ENCODE measurements at regions not wholly inside any gene's neighbourhood (a gene's known extent, or its start where the extent isn't known, plus 50 kb on each side); places are given as distances from the start of the nearest gene placed in this dataset.
"Not testable (repeated sequence)": the region's sequence is repeated elsewhere in the genome, so short reads cannot be mapped to it uniquely, and the experiment has no call there.

DNA sequence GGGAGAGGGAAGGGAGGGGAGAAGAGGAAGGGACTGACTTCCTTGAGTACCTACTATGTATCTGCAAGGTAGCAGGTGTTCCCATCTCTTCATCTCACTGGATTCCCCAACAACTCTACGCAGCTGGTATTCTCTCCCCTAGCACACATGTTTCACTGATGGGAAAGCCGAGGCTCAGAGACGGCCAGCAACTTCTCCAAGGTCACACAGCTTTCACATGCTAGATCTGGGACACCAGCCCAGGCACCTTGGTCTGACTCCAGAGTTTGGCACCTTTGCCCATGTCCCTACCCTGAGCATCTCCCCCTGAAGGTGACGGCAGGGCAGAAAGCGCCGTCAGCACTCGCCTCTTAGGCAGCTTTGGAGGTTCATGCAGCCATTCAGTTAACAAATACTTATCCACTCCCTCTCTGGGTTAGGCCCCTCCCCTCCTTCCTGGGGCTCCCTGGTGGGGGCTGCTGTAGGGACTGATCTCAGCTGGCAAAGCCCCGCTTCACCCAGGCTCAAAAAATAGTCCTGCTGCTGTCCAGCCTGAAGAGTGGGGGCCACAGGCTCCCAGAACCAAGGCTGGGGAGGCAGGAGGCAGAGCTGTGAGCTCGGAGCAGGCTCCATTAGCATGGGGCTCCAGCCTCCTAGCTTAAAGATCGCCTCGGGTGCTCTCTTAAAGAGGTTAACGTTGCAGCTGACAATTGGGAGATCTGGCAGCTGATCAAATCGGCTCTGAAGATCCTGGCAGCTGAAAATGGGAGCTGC lies 79.4 kb downstream of the IGLL1 start:
- DNase-seq, result no peak

DNA sequence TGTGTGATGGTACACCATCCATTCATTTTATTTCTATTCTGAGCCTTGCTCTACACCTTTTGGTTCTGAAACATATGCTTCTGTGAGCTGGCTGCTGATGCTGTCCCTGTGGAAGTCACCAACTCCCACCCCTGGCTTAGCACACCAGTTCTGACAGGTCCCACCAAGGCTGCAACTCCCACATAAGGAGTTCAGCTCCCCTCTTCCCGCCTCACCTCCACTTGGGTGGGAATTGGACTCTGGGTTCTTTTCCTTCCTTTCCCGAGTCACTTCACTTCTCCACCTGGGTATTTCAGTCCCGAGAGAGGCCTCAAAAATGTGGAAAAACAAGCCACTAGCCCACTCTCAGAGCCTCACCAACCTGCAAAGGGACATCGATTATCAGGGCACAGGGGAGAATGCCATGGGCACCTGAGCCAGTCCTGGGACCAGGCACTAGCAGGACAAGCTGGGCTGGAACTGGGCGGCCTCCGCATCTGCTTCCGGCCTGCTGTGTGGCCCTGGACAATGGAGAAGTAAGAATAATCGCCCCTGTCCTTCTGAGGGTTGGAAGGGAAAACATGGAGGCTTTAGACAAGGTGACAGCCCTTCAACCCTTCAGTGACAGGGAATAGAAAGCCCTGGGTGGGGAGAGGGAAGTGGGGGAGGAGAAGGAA lies 80.1 kb downstream of the IGLL1 start:
- DNase-seq, result no peak

DNA sequence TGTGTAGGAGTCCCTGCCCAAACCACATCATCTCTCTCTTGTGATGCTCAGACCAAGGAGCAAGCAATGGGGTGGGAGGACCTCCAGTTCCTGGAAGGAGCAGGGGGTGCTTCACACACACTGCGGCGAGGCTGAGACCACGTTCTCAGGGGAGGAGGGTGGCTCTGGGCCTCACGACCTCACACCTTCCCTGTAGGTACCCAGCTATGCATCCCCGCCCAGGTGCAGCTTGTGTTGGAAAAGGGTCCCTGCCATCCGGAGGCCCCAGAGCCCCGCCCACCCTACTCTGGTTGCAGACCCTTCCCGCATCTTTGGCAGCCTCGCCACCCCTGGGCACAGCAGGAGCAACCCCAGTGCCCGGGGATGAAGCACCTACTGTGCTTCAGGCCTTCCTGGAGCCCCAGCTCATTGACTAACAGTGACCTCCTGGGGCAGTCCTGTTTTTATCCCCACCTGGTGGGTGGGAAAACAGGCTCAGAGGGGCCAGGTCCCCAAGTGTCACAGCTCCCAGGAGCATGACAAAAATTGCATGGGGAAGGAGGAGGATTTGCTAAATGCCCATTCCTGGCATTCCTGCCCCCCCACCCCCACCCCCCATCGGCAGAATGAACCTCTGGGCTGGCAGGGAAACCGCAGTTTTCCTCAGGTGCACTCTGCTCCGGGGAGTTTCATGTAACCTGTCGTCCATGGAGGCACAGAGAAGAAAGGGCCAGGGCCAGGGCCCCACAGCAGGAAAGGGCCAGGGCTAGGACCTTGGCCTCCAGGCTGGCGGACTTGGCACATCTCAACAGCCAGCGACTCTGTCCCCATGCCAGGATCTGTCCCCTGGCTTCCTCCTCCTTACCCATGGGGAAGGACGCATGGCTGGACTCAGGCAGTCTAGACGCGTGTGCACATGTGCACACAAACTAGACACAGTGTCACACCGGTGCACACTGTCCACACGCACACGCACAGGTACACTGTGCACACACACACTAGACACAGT lies 81.0 kb downstream of the IGLL1 start:
- no peak for DNase-seq

DNA sequence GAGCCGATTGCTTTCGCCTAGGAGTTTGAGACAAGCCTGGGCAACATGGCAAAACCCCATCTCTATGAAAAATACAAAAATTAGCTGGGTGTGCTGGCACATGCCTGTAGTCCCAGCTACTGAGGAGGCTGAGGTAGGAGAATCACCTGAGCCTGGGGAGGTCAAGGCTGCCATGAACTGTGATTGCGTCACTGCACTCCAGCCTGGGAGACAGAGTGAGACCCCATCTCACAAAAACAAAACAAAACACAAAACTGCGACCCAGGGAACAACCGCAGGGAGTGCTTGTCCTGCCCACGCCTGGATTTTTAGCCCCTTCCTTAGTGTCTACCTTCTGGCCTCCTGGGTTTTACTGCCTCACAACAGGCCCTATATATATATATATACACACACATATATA lies 82.2 kb downstream of the IGLL1 start:
- DNase-seq, result not testable (repeated sequence)

DNA sequence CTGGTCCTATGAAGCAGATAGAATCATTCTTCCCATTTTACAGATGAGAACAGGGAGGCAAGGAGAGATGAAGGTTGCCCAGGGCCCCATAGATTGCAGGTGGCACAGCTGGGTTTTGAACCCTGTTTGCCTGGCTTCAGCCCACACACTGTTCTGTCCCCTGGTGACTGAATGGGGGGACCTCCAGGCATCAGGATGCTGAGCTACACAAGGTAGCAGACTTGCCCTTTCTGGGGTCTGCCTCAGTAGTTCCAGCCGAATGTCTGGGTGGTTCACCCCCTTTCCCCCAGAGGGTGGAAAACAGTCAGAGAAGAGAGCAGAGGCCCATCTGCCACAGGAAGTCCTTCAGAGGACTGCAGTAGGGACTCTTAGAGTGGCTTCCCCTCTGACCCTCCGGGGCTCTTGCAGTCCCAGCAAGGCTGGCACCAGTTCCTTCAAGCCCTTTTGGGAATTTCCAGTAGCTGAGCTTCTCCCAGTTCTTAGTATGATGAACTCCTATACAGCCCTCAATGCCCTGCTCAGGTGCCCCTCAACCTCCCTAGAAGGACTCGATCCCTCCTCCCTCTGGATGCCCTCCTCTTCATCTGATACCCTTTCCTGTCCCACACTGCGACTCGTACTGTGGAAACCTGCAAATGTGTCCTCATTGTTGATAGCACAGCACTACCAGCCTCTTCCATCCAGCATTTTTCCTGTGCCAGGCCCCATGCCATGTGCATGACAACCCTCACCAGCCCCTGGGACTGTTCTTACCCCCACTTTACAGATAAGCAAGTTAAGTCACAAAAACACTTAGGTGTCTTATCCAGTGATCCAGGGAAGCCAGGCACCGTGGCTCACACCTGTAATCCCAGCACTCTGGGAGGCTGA lies 82.8 kb downstream of the IGLL1 start:
- no peak for DNase-seq

DNA sequence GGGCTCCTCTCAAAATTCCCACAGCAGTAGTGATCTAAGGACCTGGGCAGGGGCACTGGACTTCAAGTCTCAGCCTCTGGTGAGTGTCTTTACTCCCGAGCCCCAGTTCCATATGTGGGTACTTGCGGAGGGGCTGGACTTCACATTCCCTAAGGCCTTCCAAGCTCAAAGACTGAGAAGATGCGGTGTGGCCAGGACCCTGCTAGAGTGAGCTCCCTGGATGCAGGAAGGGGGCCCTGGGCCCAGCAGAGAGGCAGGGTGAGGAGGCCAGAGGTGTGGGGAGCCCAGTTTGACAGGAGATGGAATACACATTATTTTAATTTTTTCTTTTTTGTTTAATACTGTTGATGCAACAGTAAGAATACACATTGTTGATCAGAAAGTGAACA lies 83.7 kb downstream of the IGLL1 start:
- no peak for DNase-seq

DNA sequence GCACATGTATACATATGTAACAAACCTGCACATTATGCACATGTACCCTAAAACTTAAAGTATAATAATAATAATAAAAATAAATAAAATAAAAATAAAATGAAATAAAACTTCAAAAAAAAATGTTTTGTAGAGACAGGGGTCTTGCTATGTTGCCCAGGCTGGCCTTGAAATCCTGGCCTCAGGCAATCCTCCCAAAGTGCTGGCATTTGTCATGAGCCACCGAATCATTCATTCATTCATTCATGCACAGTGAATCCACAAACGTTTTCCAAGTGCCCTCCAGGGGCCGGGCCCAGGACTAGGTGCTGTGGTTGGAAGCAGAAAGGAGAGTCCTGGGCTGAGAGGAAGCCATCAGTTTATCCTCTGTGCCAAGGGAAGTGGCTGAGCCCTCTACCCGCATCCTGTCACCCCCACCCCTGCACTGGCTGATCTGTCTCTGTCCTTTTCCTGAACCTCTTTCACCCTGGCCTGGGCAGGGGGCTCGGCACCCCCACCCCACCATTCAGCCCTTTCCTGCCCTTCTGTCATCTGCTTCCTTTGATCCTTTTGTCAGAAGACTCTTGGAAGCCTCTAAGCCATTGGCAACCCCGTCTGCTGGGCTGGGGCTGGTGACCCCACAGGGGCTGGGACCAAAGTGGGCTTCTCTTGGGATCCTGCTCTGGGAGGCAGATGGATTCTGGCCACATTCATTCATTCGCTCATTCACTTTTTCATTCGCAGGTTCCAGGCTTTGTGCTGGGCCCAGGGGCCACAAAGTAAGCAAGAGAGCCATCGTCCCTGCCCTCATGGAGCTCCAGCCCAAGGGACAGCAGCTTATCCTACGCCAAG lies 84.3 kb downstream of the IGLL1 start:
- no peak for DNase-seq

DNA sequence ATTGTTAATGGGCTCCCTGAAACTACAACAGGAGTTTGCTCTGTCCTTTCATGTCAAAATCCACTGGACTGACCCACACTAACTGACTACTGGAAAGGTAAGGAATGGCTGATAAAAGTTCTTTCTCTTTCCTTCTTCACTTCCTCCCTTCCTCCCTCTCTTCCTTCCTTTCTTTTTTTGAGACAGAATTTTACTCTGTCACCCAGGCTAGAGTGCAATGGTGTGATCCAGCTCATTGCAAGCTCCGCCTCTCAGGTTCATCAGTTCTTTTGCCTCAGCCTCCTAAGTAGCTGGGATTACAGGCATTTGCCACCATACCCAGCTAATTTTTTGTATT lies 85.2 kb downstream of the IGLL1 start:
- no peak for DNase-seq

DNA sequence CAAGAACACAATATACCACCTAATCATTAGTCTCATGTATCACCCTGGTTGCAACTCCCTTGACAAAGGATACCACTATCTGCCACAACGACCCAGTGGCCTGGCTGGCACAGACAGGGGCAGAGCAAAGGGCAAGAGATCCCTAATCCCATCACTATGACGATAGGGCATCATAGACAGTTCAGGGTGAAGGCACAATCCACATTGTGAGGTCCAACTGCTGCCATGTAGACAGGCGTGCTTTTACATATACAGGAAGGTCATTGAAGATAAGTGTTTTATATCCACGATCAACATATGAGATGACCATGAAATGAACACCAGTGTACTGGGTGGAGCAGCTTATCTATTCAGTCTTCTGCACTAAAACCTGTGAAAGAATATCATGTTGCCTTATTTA lies 94.6 kb downstream of the IGLL1 start:
- no peak for DNase-seq

DNA sequence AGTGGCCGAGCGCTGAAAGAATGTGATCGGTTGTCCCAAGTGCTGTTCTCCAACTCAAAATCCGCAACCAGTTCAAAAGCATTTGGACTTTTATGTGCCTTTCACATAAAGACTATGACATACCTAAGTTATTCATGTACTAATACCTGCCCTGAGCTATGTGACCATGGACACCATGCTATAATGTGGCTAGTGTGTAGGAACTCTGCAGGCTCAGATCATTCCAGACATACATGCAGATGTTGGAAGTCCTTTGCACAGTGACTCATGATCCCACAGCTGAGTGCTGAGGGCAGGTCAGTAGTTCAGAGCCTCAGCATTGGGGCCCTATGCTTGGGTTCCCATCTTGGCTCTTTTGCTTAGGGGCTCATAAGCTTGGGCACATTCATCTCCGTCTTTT lies 95.4 kb downstream of the IGLL1 start:
- no peak for DNase-seq

DNA sequence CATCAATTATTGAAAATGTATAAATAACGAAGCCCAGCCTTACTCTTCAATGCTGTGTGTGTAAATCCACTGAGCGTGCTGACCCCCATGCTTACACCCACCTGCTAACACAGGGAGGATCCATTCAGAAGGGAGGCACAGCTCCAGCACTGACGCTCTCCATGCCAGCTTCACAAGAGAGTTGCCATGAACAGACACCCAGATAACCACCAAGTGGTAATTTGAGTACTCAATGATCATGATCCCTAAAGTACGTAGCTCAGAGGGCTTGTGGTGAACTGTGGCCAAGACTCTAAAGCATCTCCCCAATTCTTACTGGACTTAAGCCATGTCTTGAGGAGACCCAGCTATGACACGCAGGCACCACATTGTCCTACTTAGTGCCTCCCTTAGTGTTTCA lies 98.7 kb downstream of the IGLL1 start:
- DNase-seq, result no peak

DNA sequence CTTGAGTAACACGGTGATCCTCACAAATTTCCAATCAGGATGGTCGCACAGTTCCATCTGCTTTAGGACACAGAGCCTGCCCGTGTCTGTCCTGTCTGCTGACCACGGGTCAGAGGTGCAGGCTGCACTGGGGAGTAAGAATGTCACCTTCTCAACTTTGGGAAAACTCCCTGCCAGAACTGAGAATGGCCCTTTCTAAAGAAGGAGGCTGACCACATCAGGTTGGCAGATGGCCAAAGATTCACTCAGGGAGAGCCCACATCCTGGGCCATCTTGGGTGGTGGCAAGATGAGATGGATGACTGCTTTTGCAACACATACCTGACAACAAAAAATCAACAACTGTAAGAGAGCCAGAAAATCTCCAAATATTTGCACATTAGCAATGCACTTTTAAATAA lies 101.9 kb downstream of the IGLL1 start:
- DNase-seq, result no peak

DNA sequence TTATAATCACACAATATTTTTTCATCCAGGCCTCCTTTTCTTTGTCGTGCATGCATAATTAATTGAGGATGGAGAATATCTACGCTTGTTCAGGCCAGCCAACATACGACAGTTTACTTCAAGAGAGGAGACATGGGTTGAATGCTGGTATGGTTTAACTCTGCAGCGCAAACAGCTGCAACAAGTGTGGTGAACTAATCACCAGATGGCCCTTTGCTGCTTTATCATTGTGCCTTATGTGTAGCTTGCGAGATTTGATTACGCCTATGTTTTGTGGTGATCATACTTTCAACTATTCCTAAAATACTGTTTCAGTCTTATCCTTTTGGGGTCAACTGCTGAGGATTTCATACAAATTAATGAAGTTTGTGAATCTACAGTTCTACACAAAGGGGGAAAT lies 105.6 kb downstream of the IGLL1 start:
- DNase-seq, result not testable (repeated sequence)

DNA sequence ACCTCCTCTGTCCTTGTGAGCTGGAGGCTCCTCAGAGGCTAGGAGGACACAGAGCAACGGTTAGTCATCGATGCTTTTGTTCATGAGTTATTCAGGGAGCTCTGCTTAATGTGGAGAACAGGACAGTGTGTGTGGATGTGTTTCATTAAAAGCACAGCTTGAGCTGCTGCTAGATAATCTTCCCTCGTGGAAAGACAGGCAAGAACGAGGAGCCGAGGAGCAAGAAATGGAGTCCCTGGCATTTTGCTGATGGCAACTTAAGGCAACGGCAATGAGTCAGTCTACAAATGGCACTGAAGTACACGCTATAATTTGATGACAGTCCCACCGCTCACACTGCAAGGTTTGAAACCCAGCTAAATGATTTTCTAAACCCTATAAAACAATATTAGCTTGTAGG lies 106.2 kb downstream of the IGLL1 start:
- DNase-seq, result no peak

DNA sequence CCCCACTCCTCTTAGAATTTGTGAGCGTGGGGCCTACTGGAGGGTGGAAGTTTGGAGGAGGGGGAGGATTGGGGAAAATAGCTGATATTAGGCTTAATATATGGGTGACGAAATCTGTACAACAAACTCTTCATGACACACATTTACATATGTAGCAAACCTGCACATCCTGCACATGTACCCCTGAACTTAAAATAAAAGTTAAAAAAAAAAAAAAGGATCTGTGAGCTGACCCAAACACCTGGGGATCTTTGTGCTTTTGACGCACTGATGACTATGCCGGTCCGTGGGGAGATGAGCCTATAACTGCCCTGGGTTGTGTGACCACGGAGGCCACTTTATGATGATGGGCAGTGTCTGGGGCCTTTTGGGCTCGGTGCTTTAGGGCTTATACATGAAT lies 107.7 kb downstream of the IGLL1 start:
- not testable (repeated sequence) for DNase-seq

DNA sequence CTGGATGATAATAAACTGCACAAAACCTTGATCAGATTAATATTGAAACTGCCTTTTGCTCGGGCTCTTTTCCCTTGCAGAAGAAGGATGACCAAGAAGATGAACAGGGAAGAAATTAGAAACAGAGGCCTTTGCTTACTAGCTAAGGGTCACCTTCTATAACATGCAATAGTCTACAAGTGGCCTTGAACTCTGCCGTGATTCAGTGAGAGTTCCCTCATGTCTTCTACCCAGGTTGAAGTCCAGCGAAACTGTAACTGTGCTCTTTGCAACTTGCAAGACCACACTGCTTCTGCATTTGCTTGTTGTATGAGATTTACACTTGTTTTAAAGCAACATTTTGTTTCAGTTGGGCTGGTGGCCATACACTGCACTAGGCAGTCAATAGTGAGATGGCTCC lies 108.4 kb downstream of the IGLL1 start:
- DNase-seq, result no peak

DNA sequence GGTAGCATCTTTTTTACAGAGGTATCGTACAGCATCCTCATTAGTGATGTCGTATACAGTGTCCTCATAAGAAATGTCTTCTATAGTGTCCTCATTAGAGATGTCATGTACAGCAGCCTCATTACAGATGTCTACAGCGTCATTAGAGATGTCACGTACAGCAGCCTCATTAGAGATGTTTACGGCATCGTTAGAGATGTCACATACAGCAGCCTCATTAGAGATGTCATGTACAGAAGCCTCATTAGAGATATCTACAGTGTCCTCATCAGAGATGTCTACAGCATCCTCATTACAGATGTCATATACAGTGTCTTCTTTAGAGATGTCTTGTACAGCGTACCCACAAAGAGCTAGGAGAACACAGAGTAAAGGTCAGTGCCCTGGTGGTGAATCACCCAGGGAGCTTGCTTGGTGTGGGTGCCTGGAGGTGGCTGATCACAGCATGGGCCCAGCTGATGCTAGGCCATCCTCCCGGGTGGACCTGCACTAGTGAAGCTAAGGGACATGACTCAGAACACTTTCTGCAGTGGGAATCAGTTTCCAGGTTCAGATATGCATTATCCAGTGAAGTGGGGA lies 109.2 kb downstream of the IGLL1 start:
- no peak for DNase-seq

DNA sequence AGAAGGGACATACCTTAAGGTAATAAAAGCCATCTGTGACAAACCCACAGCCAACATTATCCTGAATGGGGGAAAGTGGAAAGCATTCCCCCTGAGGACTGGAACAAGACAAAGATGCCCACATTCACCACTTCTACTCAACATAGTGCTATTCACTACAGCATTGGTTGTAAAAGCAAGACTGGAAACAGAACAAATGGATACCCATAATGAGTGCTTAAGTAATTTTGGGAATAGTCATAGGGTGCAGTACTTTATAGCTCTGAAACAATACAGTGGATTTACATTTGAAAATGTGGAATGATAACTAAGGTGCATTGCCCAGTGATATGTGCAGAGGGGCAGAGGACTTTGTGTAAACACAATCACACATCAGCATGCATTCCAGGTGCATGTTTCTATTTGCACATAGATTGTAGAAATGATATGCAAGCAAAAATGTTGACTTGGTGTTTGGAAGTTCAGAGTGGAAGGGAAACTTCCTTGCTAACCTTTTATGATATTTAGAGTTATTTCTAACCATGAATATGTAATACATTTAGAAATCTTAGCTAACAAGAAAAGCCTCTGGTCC lies 112.3 kb downstream of the IGLL1 start:
- no peak for DNase-seq

DNA sequence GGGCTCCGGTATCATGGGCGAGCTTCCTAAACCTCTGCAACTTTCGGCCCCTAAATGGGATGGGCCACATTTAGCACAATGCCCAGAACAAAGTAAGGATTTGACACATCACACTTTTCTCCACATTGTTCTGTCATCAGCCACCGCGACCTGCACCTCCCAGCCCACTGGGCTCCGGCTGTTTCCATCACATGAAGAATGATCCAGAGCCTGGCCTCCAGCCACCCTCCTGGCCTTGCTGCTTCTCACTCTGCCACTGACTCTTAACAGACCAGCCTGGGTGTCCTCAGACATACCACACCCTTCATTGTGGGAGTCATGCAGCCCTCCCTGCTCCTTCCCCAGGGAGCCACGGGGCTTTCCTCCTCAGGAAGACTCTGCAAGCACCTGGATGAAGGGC lies 113.7 kb downstream of the IGLL1 start:
- DNase-seq, result no peak

DNA sequence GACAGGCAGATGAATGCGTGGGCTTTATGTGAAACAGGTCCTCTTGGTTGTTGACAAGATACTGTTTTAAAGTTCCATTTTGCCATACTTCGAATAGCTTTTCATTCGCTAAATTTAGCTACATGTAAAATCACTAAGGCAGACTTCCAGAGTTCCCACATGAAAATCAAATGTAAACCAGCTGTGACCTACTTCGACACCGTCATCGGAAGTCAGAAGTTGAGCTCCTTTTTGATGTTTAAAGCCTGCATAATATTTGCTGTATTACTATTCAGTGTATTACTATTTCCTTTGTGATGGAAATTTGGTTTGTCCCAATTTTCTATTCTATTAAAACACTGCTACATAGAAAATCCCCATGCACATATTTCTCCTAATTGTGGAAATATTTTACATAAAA lies 115.3 kb downstream of the IGLL1 start:
- DNase-seq, result not testable (repeated sequence)

DNA sequence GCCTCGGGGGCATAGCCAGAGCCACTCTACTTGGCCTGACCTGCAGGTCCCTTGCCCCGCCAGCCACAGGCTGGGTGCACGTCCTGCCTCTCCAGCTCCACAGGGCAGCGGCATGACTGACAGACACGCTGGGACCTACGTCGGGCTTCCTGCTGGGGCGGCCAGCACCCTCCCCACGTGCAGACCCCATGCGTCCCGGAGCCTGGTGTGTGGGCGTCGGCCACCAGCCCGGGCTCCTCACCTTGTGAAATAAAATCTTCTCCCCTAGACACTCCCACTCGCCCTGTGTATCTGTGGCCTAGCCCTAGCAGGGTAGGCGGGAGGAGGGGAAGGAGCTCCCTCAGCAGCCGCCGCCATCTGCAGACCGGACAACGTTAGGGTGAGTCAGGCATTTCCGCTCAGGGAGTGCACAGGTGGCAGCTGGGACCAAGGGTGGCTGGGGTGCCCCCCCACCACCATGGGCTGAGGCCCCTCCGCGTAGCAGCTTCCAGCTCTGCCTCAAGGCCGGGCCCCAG lies 119.5 kb downstream of the IGLL1 start:
- not testable (repeated sequence) for DNase-seq

All from activated CD4-positive, alpha-beta T cell treated with anti-CD3 and anti-CD28 coated beads, Interleukin-2, amount 50 U/mL, for 4 hours (primary cell).